ENCODE measurements at regions not wholly inside any gene's neighbourhood (a gene's known extent, or its start where the extent isn't known, plus 50 kb on each side); places are given as distances from the start of the nearest gene placed in this dataset.

- no peak for TF ChIP-seq SIX5 (IDR thresholded peaks at IDR 0.05; ENCODE audit: low read depth, low read length)
- TF ChIP-seq POLR2AphosphoS5 (IDR thresholded peaks at IDR 0.05; ENCODE audit: low read depth, low read length): no peak
- no peak for TF ChIP-seq KDM5A (IDR thresholded peaks at IDR 0.05; ENCODE audit: low read length)
Measured at GRCh38 chrX:134747006-134747405, 50.0 kb downstream of the PABIR2 start (continued).

All from H1 (cell line).